Erythroblast (primary cell): ENCODE measurements at regions not wholly inside any gene's neighbourhood (a gene's known extent, or its start where the extent isn't known, plus 50 kb on each side); places are given as distances from the start of the nearest gene placed in this dataset.

Source experiments
- GATA1 ChIP-seq: IDR thresholded peaks from 2 replicates; pipeline ENCODE4 v1.6.1; 2011; ENCODE audit warnings: low read depth, mild to moderate bottlenecking, control low read depth, low read length, moderate library complexity
- POLR2A ChIP-seq: IDR thresholded peaks from 2 replicates; pipeline ENCODE4 v1.6.1; 2011; ENCODE audit warnings: mild to moderate bottlenecking, low read length

GRCh38 chrX:74061879-74062278 lies 209.4 kb upstream of the XIST start:
- TF ChIP-seq POLR2A (no peak), GATA1 (no peak)
